MM.1S (cell line): ENCODE measurements at regions not wholly inside any gene's neighbourhood (a gene's known extent, or its start where the extent isn't known, plus 50 kb on each side); places are given as distances from the start of the nearest gene placed in this dataset.

Experiments
- CTCF ChIP-seq: fragments of 300-600 bp; sonication (generic); IDR thresholded peaks from 2 replicates; pipeline ENCODE4 v1.5.1; 2016; ENCODE audit warnings: antibody characterized with exemption, low read length, mixed read lengths
- EZH2 ChIP-seq: fragments of 300-600 bp; sonication (generic); optimal IDR thresholded peaks from 2 replicates; pipeline ENCODE3; 2017; ENCODE audit warnings: low read depth, mild to moderate bottlenecking, antibody characterized with exemption, low read length, mixed read lengths
- EZH2phosphoT487 ChIP-seq: fragments of 300-600 bp; sonication (generic); IDR thresholded peaks from 2 replicates; pipeline ENCODE4 v1.6.1; 2018; ENCODE audit warnings: antibody characterized with exemption, low read length

GRCh38 chr13:33945477-33945876, 127.5 kb downstream of the RFC3 start:
- TF ChIP-seq CTCF (no peak), EZH2phosphoT487 (no peak), EZH2 (no peak)
